ENCODE measurements at regions not wholly inside any gene's neighbourhood (a gene's known extent, or its start where the extent isn't known, plus 50 kb on each side); places are given as distances from the start of the nearest gene placed in this dataset.

DNA sequence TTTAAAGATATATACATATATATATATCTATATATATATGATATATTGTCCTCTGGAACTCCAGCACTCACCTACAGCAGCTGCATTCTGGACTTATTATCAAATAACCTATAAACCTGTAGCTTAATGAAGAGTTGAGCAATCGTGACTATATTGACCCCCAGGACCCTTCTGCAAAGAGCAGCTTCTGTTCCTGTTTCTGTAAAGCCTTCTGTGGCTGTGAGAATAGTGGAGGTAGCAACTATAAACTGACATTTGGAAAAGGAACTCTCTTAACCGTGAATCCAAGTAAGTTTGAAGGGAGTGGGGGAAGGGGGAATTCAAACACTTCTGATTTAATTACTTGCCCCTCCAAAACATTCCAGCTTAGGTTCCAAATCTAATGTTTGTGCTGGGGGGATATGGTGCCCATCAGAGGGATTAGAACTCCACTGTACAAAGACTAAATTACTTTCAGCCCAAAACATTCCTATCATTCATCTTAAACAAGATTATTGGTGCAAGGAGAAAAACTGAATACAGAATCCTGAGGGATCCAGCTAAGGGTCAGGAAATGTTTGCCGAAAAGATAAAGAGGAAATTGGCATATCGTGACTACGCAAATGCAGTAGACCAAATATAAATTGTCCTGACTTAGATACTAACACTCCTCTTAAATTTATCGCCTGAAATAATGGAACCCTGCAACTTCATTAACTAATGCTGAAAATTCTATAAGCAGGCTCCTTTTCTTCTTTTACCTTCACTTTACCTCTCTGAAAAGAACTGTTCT lies 106.1 kb downstream of the DAD1 start:
- TF ChIP-seq POLR2A (IDR thresholded peaks at IDR 0.05) (no peak), POLR2AphosphoS5 (IDR thresholded peaks at IDR 0.05) (no peak)
